ENCODE measurements at regions not wholly inside any gene's neighbourhood (a gene's known extent, or its start where the extent isn't known, plus 50 kb on each side); places are given as distances from the start of the nearest gene placed in this dataset.

- no peak overlapping the region for H3K27ac ChIP-seq
- TF ChIP-seq CTCF (IDR thresholded peaks at IDR 0.05) (no peak), POLR2A (IDR thresholded peaks at IDR 0.05) (no peak)
Observed at GRCh38 chr1:82534996-82535395, 734.3 kb downstream of the ADGRL2 start.

GRCh38 chr1:82525378-82525777 lies 724.6 kb downstream of the ADGRL2 start:
- intact Hi-C loops (cut with DNase I) = no loop called here
- no peaks in the 10 kb centered on the region for H3K4me1 ChIP-seq
- H3K27ac ChIP-seq = no peak overlapping the region
- H3K27me3 ChIP-seq = no peaks in the 10 kb centered on the region
- H3K9me3 ChIP-seq = peaks cover 0 to 2% (median 0%) of the 10 kb centered on the region in 3 donors
- H3K4me3 ChIP-seq = no peak overlapping the region
- no peaks in the 10 kb centered on the region for H3K36me3 ChIP-seq
- TF ChIP-seq POLR2A (IDR thresholded peaks at IDR 0.05) = no peak
- no peak for TF ChIP-seq CTCF (IDR thresholded peaks at IDR 0.05)
- DNase-seq = no peak

More at GRCh38 chr1:82534996-82535395, 734.3 kb downstream of the ADGRL2 start:
- H3K9me3 ChIP-seq = peaks cover 0 to 1% (median 0%) of the 10 kb centered on the region in 3 donors
- no peak overlapping the region for H3K4me3 ChIP-seq
- no peaks in the 10 kb centered on the region for H3K4me1 ChIP-seq
- no peak for DNase-seq
- 86 to 90% methylated on average over 6 of the region's 6 CpGs for WGBS, 2 donors
- no peaks in the 10 kb centered on the region for H3K27me3 ChIP-seq
- intact Hi-C loops (cut with DNase I) = no loop called here
- H3K36me3 ChIP-seq = no peaks in the 10 kb centered on the region

- Histone ChIP-seq H3K9me3 (no peaks in the 10 kb centered on the region), H3K36me3 (no peaks in the 10 kb centered on the region), H3K4me1 (peaks cover 0 to 4% (median 0%) of the 10 kb centered on the region in 3 donors), H3K27me3 (no peaks in the 10 kb centered on the region), H3K27ac (no peak overlapping the region), H3K4me3 (no peak overlapping the region)
- no peak for DNase-seq
- intact Hi-C loops (cut with DNase I) = no loop called here
- 71 to 76% methylated on average over 1 of the region's 1 CpG for WGBS, 2 donors
- no peak for TF ChIP-seq CTCF (IDR thresholded peaks at IDR 0.05)
Observed at GRCh38 chr1:82520611-82521010, 719.9 kb downstream of the ADGRL2 start.

GRCh38 chr1:82517586-82517985 lies 716.9 kb downstream of the ADGRL2 start:
- Histone ChIP-seq H3K36me3 (no peaks in the 10 kb centered on the region), H3K27me3 (no peaks in the 10 kb centered on the region), H3K27ac (no peak overlapping the region), H3K9me3 (no peaks in the 10 kb centered on the region), H3K4me3 (no peak overlapping the region), H3K4me1 (peaks cover 0 to 6% (median 0%) of the 10 kb centered on the region in 3 donors)
- intact Hi-C loops (cut with DNase I) = no loop called here
- TF ChIP-seq POLR2A (IDR thresholded peaks at IDR 0.05) (no peak), CTCF (IDR thresholded peaks at IDR 0.05) (no peak)
- no peak for DNase-seq
- WGBS, 2 donors = 62 to 71% methylated on average over 5 to 7 of the region's 8 CpGs

GRCh38 chr1:82515650-82516049 lies 714.9 kb downstream of the ADGRL2 start:
- H3K9me3 ChIP-seq = no peaks in the 10 kb centered on the region
- no peak for TF ChIP-seq POLR2A (IDR thresholded peaks at IDR 0.05)
- no peak for TF ChIP-seq CTCF (IDR thresholded peaks at IDR 0.05)
- DNase-seq = no peak
- intact Hi-C loops (cut with DNase I) = no loop called here
- H3K27me3 ChIP-seq = no peaks in the 10 kb centered on the region
- H3K4me3 ChIP-seq = no peak overlapping the region
- no peaks in the 10 kb centered on the region for H3K36me3 ChIP-seq
- H3K27ac ChIP-seq = no peak overlapping the region
- H3K4me1 ChIP-seq = peaks cover 0 to 6% (median 0%) of the 10 kb centered on the region in 3 donors
